RPMI8226 (cell line): ENCODE measurements at regions not wholly inside any gene's neighbourhood (a gene's known extent, or its start where the extent isn't known, plus 50 kb on each side); places are given as distances from the start of the nearest gene placed in this dataset.

Source experiments
- DNase-seq: peaks from one replicate; pipeline ENCODE4 v3.0.0-alpha.2; 2015

GRCh38 chr12:127539226-127539858, 727.6 kb upstream of the TMEM132C start:
- DNase-seq, result no peak

DNA sequence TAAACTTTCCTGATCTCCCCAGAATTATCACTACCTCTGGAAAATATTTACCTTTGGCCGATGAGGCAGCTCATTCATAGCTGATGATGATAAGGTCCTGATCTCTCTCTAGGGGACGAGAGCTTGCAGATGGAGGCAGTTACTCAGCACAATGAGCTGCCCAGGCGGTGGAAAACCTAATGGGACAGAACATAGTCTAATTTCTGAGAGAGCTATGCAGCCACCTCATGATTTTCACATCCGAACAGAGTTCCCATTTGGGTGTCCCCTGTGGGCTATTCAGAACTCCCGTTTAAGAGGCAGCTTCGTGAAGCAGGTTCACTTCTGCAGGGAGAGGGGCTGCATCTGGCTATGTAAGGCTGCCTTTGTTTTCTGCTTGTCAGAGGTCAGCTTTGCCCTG, 724.6 kb upstream of the TMEM132C start:
- no peak for DNase-seq

DNA sequence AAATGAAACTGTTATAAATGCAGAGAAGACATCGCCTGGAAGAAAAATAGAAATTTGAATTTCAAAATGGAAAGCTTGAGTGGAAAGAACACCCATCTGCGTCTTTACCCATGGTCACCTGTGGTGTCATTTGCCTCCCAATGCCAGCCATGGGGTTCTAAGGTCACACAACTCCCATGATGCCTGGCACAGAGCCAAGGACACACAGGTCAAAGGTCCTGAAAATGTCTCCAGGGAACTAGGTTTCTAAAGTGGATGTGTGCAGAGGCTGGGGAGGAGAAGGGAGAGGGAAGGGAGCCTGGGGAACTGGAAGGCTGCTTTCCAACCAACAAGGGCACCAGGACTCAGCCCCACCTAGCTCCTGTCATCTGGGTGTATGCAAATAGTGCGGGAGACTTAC, 724.0 kb upstream of the TMEM132C start:
- no peak for DNase-seq

DNA sequence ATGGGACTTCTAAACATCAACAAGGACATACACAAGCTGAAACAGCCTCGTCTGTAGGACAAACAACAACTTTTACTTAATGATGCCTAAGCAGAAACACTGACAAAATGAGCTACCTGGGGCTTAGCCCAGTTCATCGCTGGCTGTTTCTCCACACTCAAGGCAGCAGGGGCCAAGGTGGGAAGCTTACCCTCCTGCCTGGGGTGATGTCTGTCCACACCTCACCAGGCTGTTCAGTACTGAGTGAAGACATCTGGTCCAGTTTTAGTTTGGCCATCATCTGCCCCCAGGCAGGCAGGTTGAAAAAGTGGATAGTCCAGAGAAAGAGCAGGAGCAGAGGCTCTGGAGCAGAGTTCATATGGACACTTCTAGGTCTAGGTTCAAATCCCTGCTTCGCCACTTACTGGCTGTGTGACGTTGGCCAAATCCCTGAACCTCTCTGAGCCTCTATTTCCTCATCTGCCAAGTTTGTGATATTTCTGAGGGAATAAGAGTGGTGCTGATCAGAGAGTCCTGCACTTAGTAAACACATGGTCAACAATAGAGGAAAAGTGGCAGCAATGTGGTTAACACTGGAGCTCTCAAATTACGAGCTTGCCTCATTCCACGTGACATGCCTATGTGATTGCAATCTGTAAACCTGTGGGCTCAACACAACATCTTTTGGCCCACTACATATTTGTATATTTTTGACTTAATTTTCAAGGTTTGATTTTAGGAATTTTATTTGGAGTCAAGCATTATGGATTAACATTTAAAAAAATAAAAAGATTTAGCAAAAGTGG, 720.1 kb upstream of the TMEM132C start:
- no peak for DNase-seq

DNA sequence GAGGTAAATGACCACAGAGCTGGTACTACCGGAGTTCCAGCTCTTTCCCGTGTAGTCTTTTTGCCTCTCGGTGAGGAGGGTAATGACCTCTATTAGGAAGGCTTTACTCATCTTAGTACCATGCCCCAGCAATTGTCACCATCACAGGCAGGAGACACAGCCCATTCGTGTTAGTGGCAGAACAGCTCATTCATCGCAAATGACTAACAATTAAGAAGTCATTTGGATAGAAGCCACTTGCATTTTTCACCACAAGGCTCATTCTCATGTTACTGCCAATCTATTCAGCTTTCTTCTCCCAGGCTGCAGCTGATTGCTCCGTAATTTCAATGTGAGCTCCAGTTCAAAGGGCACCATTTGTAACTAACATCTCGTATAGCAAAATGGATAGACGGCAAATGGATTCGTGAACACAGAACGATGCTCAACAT, 718.8 kb upstream of the TMEM132C start:
- DNase-seq, result no peak

GRCh38 chr12:127550271-127550670, 716.7 kb upstream of the TMEM132C start:
- DNase-seq, result no peak

- no peak for DNase-seq
Measured at GRCh38 chr12:127552838-127553237, 714.1 kb upstream of the TMEM132C start.

- DNase-seq, result no peak
Measured at GRCh38 chr12:127555071-127555470, 711.9 kb upstream of the TMEM132C start.

GRCh38 chr12:127556231-127556886, 710.6 kb upstream of the TMEM132C start:
- DNase-seq, result no peak

GRCh38 chr12:127558361-127558760, 708.6 kb upstream of the TMEM132C start:
- DNase-seq, result no peak

- DNase-seq, result peak; percentile 92
Measured at GRCh38 chr12:127559349-127560040, 707.5 kb upstream of the TMEM132C start.

GRCh38 chr12:127560041-127560478, 706.9 kb upstream of the TMEM132C start:
- no peak for DNase-seq

- DNase-seq, result peak; percentile 40
Measured at GRCh38 chr12:127562816-127563215, 704.2 kb upstream of the TMEM132C start.

- no peak for DNase-seq
Measured at GRCh38 chr12:127565241-127565640, 701.7 kb upstream of the TMEM132C start.

DNA sequence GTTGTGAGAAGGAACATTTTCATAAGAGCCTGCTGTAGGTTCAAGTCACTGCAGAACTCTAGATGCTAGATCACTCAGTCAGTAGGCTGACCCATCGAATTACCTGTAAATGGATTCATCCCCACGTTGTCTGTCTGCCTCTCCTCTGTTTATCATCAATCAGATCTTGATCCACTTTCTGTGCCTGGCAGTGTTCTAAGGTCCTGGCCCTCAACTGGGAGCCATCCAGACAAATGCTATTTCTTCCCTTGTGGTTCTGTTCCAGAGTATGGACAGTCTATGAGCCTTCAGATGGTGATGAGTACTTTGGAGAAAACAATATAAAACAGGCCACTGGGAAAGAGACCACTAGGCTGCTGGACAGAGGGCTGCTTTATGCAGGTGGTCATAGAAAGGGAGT, 699.4 kb upstream of the TMEM132C start:
- no peak for DNase-seq

- DNase-seq, result no peak
Measured at GRCh38 chr12:127570387-127570786, 696.6 kb upstream of the TMEM132C start.

DNA sequence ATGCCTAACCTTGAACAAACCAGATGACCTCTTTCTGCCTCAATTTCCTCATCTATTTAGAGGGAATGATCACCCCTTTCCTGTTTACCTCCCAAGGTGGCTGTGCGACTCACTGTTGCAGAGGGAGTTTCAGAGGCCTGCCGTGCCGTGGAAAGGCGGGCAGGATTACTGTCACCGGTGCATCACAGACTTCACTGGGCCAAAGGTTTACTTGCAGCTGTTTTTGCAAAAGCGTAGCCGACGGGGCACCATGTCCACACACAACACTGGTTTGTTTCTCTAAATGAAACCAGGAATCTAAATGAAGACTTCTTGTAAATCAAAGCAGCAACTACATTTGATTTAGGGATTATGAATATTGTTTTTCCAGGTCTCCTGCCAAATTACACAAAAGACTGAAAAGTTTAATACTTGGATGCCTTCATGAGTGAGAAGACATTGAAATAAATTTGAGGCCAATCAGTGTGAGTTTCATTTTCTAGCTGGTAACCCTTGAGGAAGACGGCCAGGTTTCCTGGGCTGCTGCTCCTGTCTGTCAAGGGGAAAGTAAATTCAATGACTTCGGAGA, 696.1 kb upstream of the TMEM132C start:
- DNase-seq, result peak; percentile 26

- no peak for DNase-seq
Measured at GRCh38 chr12:127571578-127571977, 695.4 kb upstream of the TMEM132C start.

- no peak for DNase-seq
Measured at GRCh38 chr12:127579446-127579845, 687.5 kb upstream of the TMEM132C start.

GRCh38 chr12:127582074-127582473, 684.9 kb upstream of the TMEM132C start:
- DNase-seq, result no peak

GRCh38 chr12:127583041-127583440, 683.9 kb upstream of the TMEM132C start:
- DNase-seq, result no peak

DNA sequence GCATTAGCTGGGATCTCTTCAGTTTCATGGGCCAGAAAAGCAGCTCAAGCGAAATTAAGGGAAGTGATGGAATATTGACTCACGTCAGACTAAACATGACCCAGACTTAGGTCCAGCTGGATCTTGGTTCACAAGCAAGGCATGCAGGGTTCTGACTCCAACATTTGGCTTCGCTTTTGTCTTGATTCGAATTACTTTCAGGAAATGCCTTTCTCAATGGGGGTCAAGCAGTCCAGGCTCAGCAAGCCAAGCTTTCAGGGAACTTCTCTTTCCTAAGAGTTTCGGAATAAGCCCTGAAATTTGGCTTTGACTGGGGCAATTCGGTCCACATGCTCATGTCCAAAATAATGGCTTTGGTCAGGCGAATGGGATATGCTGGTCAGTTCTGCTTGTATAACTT, 678.7 kb upstream of the TMEM132C start:
- DNase-seq, result no peak

GRCh38 chr12:127589541-127589940, 677.4 kb upstream of the TMEM132C start:
- DNase-seq, result no peak
